B cell (primary cell): ENCODE measurements at regions not wholly inside any gene's neighbourhood (a gene's known extent, or its start where the extent isn't known, plus 50 kb on each side); places are given as distances from the start of the nearest gene placed in this dataset.

ENCODE experiments used
- ATAC-seq: fragments of 200-7000 bp; cut with Tn5 transposase; one replicate; pipeline ENCODE4 v1.10.0; 2021; ENCODE audit warnings: low read depth, mild to moderate bottlenecking, moderate number of reproducible peaks, moderate library complexity
- CTCF ChIA-PET: fragments of 350-600 bp; sonication (Branson Sonifier 250); formaldehyde crosslinking; loops from one replicate; lab custom pipeline; 2021; ENCODE audit warnings: antibody characterized with exemption, inconsistent platforms; lab: Charles Lee
- POLR2A ChIA-PET: fragments of 350-600 bp; sonication (Branson Sonifier 250); formaldehyde crosslinking; loops from one replicate; lab custom pipeline; 2021; ENCODE audit warnings: antibody characterized with exemption; lab: Charles Lee
- DNase-seq: peaks from one replicate; pipeline ENCODE4 v3.0.0; 2013
- H2AFZ ChIP-seq: 2 replicates; pipeline ENCODE4 v1.6.1; 2012; ENCODE audit warnings: mild to moderate bottlenecking, low read depth, low read length; ENCODE audit not compliant: insufficient read depth, poor library complexity, severe bottlenecking
- H3K27ac ChIP-seq, 2 donors: 1 replicate in 1 of 2; 2 replicates in 1 of 2; pipeline ENCODE4 v1.5.1; 2012 to 2013; ENCODE audit warnings: low read length in 2 of 2, mild to moderate bottlenecking in 2 of 2, moderate library complexity in 1 of 2
- H3K27me3 ChIP-seq, 4 experiments: fragments of 200-600 bp in 1 of 4; sonication (generic) in 1 of 4; replicated peaks in 1 of 4; 1 replicate in 2 of 4; 2 replicates in 2 of 4; pipeline versions ENCODE4 v1.6.1 to v1.7.0; 2013 to 2016; ENCODE audit warnings: low read length in 3 of 4, mild to moderate bottlenecking in 2 of 4, mixed read lengths in 1 of 4, moderate library complexity in 1 of 4; ENCODE audit not compliant: insufficient read depth in 4 of 4, control insufficient read depth in 3 of 4; ENCODE audit errors: control extremely low read depth in 1 of 4
- H3K36me3 ChIP-seq, 2 experiments: replicated peaks in 1 of 2; 1 replicate in 1 of 2; 2 replicates in 1 of 2; pipeline versions ENCODE4 v1.6.1 to v1.7.1; 2013; ENCODE audit warnings: low read length in 1 of 2; ENCODE audit not compliant: insufficient read depth in 2 of 2, control insufficient read depth in 1 of 2; ENCODE audit errors: control extremely low read depth in 1 of 2, extremely low read depth in 1 of 2
- H3K4me1 ChIP-seq, 2 donors: fragments of 200-600 bp in 1 of 2; sonication (generic) in 1 of 2; 1 replicate in 1 of 2; 2 replicates in 1 of 2; pipeline versions ENCODE4 v1.5.1 to v1.6.1; 2013 to 2017; ENCODE audit warnings: low read length in 2 of 2; ENCODE audit not compliant: control insufficient read depth in 2 of 2, insufficient read depth in 2 of 2
- H3K4me2 ChIP-seq: replicated peaks from 2 replicates; pipeline ENCODE3; 2012; ENCODE audit warnings: mild to moderate bottlenecking, low read depth, low read length; ENCODE audit not compliant: poor library complexity, severe bottlenecking
- H3K4me3 ChIP-seq, 5 experiments: fragments of 200-600 bp in 1 of 5; sonication (generic) in 1 of 5; 1 replicate in 3 of 5; 2 replicates in 2 of 5; pipeline versions ENCODE4 v1.5.1 to v1.7.0; 2011 to 2016; ENCODE audit warnings: low read length in 4 of 5, mild to moderate bottlenecking in 4 of 5, low read depth in 2 of 5, control low read depth in 1 of 5, moderate library complexity in 1 of 5; ENCODE audit not compliant: insufficient read depth in 1 of 5; ENCODE audit errors: control extremely low read depth in 1 of 5, extremely low read depth in 1 of 5
- H3K79me2 ChIP-seq: fragments of 200-600 bp; sonication (generic); one replicate; pipeline ENCODE4 v1.6.0; 2016; ENCODE audit warnings: low read length; ENCODE audit not compliant: control insufficient read depth, insufficient read depth
- H3K9ac ChIP-seq: fragments of 200-600 bp; sonication (generic); 2 replicates; pipeline ENCODE4 v1.6.1; 2017; ENCODE audit warnings: mild to moderate bottlenecking, low read length, moderate library complexity
- H3K9me3 ChIP-seq, 3 donors: one replicate each; pipeline versions ENCODE4 v1.6.1 to v1.7.1; 2013; ENCODE audit warnings: low read length in 2 of 3; ENCODE audit not compliant: control insufficient read depth in 2 of 3, insufficient read depth in 1 of 3; ENCODE audit errors: control extremely low read depth in 1 of 3
- H4K20me1 ChIP-seq: 2 replicates; pipeline ENCODE4 v1.6.0; 2012; ENCODE audit warnings: mild to moderate bottlenecking, low read length; ENCODE audit not compliant: insufficient read depth, control insufficient read depth, poor library complexity, severe bottlenecking
- H3K27ac Mint-ChIP-seq: one replicate; pipeline ENCODE4 v1.8.0; 2021; ENCODE audit warnings: mixed read lengths
- H3K27me3 Mint-ChIP-seq: one replicate; pipeline ENCODE4 v1.8.0; 2021; ENCODE audit warnings: mixed read lengths
- H3K4me1 Mint-ChIP-seq: one replicate; pipeline ENCODE4 v1.8.0; 2021; ENCODE audit warnings: mixed read lengths
- H3K4me3 Mint-ChIP-seq: one replicate; pipeline ENCODE4 v1.8.0; 2021; ENCODE audit warnings: mixed read lengths
- H3K9me3 Mint-ChIP-seq: one replicate; pipeline ENCODE4 v1.8.0; 2022; ENCODE audit warnings: mixed read lengths; ENCODE audit not compliant: insufficient read depth
- EZH2 ChIP-seq: IDR thresholded peaks from 2 replicates; pipeline ENCODE4 v1.6.1; 2012; ENCODE audit warnings: borderline replicate concordance, low read depth, mild to moderate bottlenecking, moderate library complexity, low read length; ENCODE audit not compliant: insufficient read depth, poor library complexity, severe bottlenecking
- WGBS: methylation state at CpG from one replicate; pipeline ENCODE4 v1.1.5; 2013; ENCODE audit warnings: missing lambda C conversion rate; ENCODE audit not compliant: insufficient coverage; 5-methylcytosine and 5-hydroxymethylcytosine counted together
- intact Hi-C: fragments of 100-400 bp; cut with micrococcal nuclease; formaldehyde crosslinking; loops from one replicate; pipeline ENCODE4 v1.10.0; 2022
- TF ChIP-seq, protein P1 (sequence below): fragments of 200-600 bp; IDR thresholded peaks from one replicate; pipeline ENCODE4 v1.8.0; 2022; ENCODE audit warnings: antibody characterized with exemption, mild to moderate bottlenecking

GRCh38 chr2:82476094-82476493 is 1983.0 kb downstream of the SUCLG1 start:
- Mint-ChIP-seq H3K4me1 (no peaks in the 10 kb centered on the region), H3K27me3 (no peaks in the 10 kb centered on the region), H3K27ac (no peak overlapping the region), H3K9me3 (peaks cover 2% of the 10 kb centered on the region), H3K4me3 (no peak overlapping the region)
- intact Hi-C loops, result no loop called here
- ATAC-seq, result no peak
- no CpG with 5 or more reads among the region's 1 CpG for WGBS
- CTCF ChIA-PET, result no interaction called here
- no peak overlapping the region for H2AFZ ChIP-seq
- POLR2A ChIA-PET, result no interaction called here
- H3K9me3 ChIP-seq, result no peaks in the 10 kb centered on the region
- no peaks in the 10 kb centered on the region for H3K4me1 ChIP-seq
- TF ChIP-seq, protein P1, sequence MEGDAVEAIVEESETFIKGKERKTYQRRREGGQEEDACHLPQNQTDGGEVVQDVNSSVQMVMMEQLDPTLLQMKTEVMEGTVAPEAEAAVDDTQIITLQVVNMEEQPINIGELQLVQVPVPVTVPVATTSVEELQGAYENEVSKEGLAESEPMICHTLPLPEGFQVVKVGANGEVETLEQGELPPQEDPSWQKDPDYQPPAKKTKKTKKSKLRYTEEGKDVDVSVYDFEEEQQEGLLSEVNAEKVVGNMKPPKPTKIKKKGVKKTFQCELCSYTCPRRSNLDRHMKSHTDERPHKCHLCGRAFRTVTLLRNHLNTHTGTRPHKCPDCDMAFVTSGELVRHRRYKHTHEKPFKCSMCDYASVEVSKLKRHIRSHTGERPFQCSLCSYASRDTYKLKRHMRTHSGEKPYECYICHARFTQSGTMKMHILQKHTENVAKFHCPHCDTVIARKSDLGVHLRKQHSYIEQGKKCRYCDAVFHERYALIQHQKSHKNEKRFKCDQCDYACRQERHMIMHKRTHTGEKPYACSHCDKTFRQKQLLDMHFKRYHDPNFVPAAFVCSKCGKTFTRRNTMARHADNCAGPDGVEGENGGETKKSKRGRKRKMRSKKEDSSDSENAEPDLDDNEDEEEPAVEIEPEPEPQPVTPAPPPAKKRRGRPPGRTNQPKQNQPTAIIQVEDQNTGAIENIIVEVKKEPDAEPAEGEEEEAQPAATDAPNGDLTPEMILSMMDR, result no peak
- no peak for TF ChIP-seq EZH2
- H3K27me3 ChIP-seq, result no peaks in the 10 kb centered on the region
- DNase-seq, result no peak
- no peak overlapping the region for H3K9ac ChIP-seq
- no peak overlapping the region for H3K4me3 ChIP-seq
- no peak overlapping the region for H3K4me2 ChIP-seq
- no peaks in the 10 kb centered on the region for H3K36me3 ChIP-seq
- H3K79me2 ChIP-seq, result no peaks in the 10 kb centered on the region
- no peak overlapping the region for H3K27ac ChIP-seq
- no peaks in the 10 kb centered on the region for H4K20me1 ChIP-seq

GRCh38 chr2:82428251-82428650 is 2030.8 kb downstream of the SUCLG1 start:
- Histone ChIP-seq H3K27ac (no peak overlapping the region), H3K4me3 (no peak overlapping the region), H3K4me2 (no peak overlapping the region), H3K27me3 (no peaks in the 10 kb centered on the region), H3K4me1 (no peaks in the 10 kb centered on the region), H2AFZ (no peak overlapping the region), H3K79me2 (no peaks in the 10 kb centered on the region), H3K9me3 (no peaks in the 10 kb centered on the region), H3K9ac (no peak overlapping the region), H4K20me1 (no peaks in the 10 kb centered on the region), H3K36me3 (no peaks in the 10 kb centered on the region)
- ATAC-seq, result no peak
- CTCF ChIA-PET, result no interaction called here
- Mint-ChIP-seq H3K4me1 (no peaks in the 10 kb centered on the region), H3K4me3 (no peak overlapping the region), H3K27me3 (no peaks in the 10 kb centered on the region), H3K27ac (no peak overlapping the region), H3K9me3 (no peaks in the 10 kb centered on the region)
- 90% methylated on average over 2 of the region's 2 CpGs for WGBS
- POLR2A ChIA-PET, result no interaction called here
- no peak for TF ChIP-seq EZH2
- TF ChIP-seq, protein P1, result no peak
- DNase-seq, result no peak
- intact Hi-C loops, result no loop called here
